ENCODE measurements at regions not wholly inside any gene's neighbourhood (a gene's known extent, or its start where the extent isn't known, plus 50 kb on each side); places are given as distances from the start of the nearest gene placed in this dataset.
"Not testable (repeated sequence)": the region's sequence is repeated elsewhere in the genome, so short reads cannot be mapped to it uniquely, and the experiment has no call there.

GRCh38 chr7:26948617-26949118, 84.3 kb upstream of the SKAP2 start:
- no peak for DNase-seq (ENCODE audit: low spot score)
- TF ChIP-seq, protein P1, sequence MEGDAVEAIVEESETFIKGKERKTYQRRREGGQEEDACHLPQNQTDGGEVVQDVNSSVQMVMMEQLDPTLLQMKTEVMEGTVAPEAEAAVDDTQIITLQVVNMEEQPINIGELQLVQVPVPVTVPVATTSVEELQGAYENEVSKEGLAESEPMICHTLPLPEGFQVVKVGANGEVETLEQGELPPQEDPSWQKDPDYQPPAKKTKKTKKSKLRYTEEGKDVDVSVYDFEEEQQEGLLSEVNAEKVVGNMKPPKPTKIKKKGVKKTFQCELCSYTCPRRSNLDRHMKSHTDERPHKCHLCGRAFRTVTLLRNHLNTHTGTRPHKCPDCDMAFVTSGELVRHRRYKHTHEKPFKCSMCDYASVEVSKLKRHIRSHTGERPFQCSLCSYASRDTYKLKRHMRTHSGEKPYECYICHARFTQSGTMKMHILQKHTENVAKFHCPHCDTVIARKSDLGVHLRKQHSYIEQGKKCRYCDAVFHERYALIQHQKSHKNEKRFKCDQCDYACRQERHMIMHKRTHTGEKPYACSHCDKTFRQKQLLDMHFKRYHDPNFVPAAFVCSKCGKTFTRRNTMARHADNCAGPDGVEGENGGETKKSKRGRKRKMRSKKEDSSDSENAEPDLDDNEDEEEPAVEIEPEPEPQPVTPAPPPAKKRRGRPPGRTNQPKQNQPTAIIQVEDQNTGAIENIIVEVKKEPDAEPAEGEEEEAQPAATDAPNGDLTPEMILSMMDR (IDR thresholded peaks at IDR 0.05; ENCODE audit: extremely low read depth, insufficient read depth, missing control alignments) = no peak
- in situ Hi-C loops (cut with MboI; ENCODE audit: low pct_unique_long_range_greater_than_20kb, low sequenced_read_pairs, unreplicated experiment) = no loop called here

DNA sequence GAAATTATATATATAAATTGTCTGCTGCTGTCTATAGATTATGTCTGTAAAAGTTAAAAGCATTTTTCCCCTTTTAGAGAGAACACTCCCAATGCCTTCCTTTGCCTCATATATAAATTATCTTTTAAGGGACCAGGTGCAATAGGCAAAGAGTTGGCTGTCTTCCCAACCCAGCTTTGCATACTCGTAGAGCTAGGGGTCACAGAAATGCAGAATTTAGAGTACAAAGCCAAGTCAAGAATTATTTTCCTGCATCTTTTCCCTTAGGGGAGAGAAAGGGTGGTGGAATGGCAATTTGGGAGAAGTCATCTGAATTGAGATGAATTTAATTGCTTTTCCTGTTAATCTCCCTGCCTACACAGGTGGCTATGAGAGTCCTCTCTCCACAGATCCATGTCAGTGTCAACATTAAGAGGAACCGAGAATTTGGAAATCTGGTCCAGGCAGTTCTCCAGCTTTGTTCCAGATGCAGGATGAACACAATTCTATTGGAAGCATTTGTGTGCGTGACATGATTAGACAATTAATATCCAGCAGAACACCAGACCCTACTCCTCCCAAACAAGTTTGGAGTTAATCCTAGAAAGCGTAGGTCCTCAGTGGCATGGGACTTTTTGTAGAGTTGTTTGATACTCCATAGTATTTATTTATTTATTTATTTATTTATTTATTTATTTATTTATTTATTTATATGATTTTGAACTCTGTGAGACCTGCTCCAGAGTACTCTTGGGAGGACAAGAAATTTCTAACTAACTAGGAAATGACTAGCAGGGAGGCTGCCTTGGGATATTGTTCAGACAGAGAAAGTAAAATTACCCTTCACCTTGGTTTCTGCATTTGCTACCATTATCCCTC, 80.3 kb upstream of the SKAP2 start:
- TF ChIP-seq, protein P1 (IDR thresholded peaks at IDR 0.05; ENCODE audit: extremely low read depth, insufficient read depth, missing control alignments) = no peak
- no peak for DNase-seq (ENCODE audit: low spot score)
- in situ Hi-C loops (cut with MboI; ENCODE audit: low pct_unique_long_range_greater_than_20kb, low sequenced_read_pairs, unreplicated experiment) = no loop called here

GRCh38 chr7:26937939-26938623, 73.7 kb upstream of the SKAP2 start:
- DNase-seq (ENCODE audit: low spot score) = no peak
- TF ChIP-seq, protein P1 (IDR thresholded peaks at IDR 0.05; ENCODE audit: extremely low read depth, insufficient read depth, missing control alignments) = no peak
- in situ Hi-C loops (cut with MboI; ENCODE audit: low pct_unique_long_range_greater_than_20kb, low sequenced_read_pairs, unreplicated experiment) = no loop called here

- in situ Hi-C loops (cut with MboI; ENCODE audit: low pct_unique_long_range_greater_than_20kb, low sequenced_read_pairs, unreplicated experiment) = no loop called here
- DNase-seq (ENCODE audit: low spot score) = no peak
- TF ChIP-seq, protein P1 (IDR thresholded peaks at IDR 0.05; ENCODE audit: extremely low read depth, insufficient read depth, missing control alignments) = no peak
Measured at GRCh38 chr7:26937306-26937705, 72.9 kb upstream of the SKAP2 start.

GRCh38 chr7:26932616-26933015, 68.2 kb upstream of the SKAP2 start:
- DNase-seq (ENCODE audit: low spot score); in situ Hi-C loops (cut with MboI; ENCODE audit: low pct_unique_long_range_greater_than_20kb, low sequenced_read_pairs, unreplicated experiment): not testable (repeated sequence)

- in situ Hi-C loops (cut with MboI; ENCODE audit: low pct_unique_long_range_greater_than_20kb, low sequenced_read_pairs, unreplicated experiment) = no loop called here
- no peak for DNase-seq (ENCODE audit: low spot score)
- TF ChIP-seq, protein P1 (IDR thresholded peaks at IDR 0.05; ENCODE audit: extremely low read depth, insufficient read depth, missing control alignments) = no peak
Measured at GRCh38 chr7:26930845-26931244, 66.5 kb upstream of the SKAP2 start.

DNA sequence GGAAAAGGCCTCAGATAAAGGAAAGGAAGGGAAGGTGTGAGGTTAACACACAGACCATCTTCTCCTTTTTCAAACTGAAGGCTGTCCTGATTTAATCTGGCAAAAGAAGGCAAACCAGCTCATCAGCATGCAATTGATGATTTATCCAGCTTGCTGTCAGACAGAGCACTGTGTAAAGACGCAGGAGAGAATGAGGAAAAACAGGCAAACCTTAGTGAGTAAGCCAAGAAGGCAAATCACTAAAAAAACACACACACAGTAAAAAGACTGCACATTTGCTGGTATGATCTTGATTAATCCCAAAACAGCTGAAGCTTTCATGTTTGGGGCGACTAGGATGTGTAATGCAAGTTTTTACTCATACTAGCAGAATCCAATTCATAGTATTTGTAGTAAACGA, 65.8 kb upstream of the SKAP2 start:
- in situ Hi-C loops (cut with MboI; ENCODE audit: low pct_unique_long_range_greater_than_20kb, low sequenced_read_pairs, unreplicated experiment) = no loop called here
- DNase-seq (ENCODE audit: low spot score) = no peak
- TF ChIP-seq, protein P1 (IDR thresholded peaks at IDR 0.05; ENCODE audit: extremely low read depth, insufficient read depth, missing control alignments) = no peak
